Osteoblast (primary cell): ENCODE measurements at regions not wholly inside any gene's neighbourhood (a gene's known extent, or its start where the extent isn't known, plus 50 kb on each side); places are given as distances from the start of the nearest gene placed in this dataset.
A peak's percentile ranks its signal among the peaks of the same experiment; 100 is the strongest.

Experiments used
- DNase-seq: peaks from one replicate; pipeline ENCODE4 v3.0.0; 2011; ENCODE audit warnings: low spot score, mixed read lengths; ENCODE audit not compliant: insufficient read length; ENCODE audit errors: missing footprints
- H2AFZ ChIP-seq: 2 replicates; pipeline ENCODE4 v1.6.0; 2011; ENCODE audit warnings: mild to moderate bottlenecking, low read length
- H3K27ac ChIP-seq: 2 replicates; pipeline ENCODE4 v1.5.1; 2011; ENCODE audit warnings: mild to moderate bottlenecking, low read depth, low read length, moderate library complexity
- H3K27me3 ChIP-seq: 2 replicates; pipeline ENCODE4 v1.6.0; 2012; ENCODE audit warnings: mild to moderate bottlenecking, control low read depth, inconsistent platforms, low read length, moderate library complexity; ENCODE audit not compliant: insufficient read depth
- H3K36me3 ChIP-seq: 2 replicates; pipeline ENCODE4 v1.5.1; 2011; ENCODE audit warnings: mild to moderate bottlenecking, low read length, control low read depth, moderate library complexity; ENCODE audit not compliant: insufficient read depth
- H3K4me1 ChIP-seq: 2 replicates; pipeline ENCODE4 v1.5.1; 2011; ENCODE audit warnings: mild to moderate bottlenecking, low read length, control low read depth, moderate library complexity; ENCODE audit not compliant: insufficient read depth
- H3K4me2 ChIP-seq: 2 replicates; pipeline ENCODE4 v1.6.0; 2011; ENCODE audit warnings: mild to moderate bottlenecking, low read length; ENCODE audit not compliant: insufficient read depth
- H3K4me3 ChIP-seq: fragments of 200-600 bp; sonication (generic); 3 replicates; pipeline ENCODE4 v1.5.1; 2012; ENCODE audit warnings: mild to moderate bottlenecking, low read length, inconsistent platforms; ENCODE audit not compliant: insufficient read depth
- H3K79me2 ChIP-seq: 2 replicates; pipeline ENCODE4 v1.6.0; 2012; ENCODE audit warnings: mild to moderate bottlenecking, low read length, control low read depth, inconsistent platforms; ENCODE audit not compliant: insufficient read depth
- H3K9me3 ChIP-seq: 2 replicates; pipeline ENCODE4 v1.5.1; 2011; ENCODE audit warnings: low read depth, low read length, control low read depth
- H4K20me1 ChIP-seq: 2 replicates; pipeline ENCODE4 v1.6.0; 2012; ENCODE audit warnings: mild to moderate bottlenecking, low read length, control low read depth; ENCODE audit not compliant: insufficient read depth
- TF ChIP-seq, protein P1 (sequence below): IDR thresholded peaks from 2 replicates; pipeline ENCODE4 v1.5.1; 2011; ENCODE audit warnings: mild to moderate bottlenecking, low read depth, low read length, moderate library complexity; ENCODE audit errors: extremely low read depth

DNA sequence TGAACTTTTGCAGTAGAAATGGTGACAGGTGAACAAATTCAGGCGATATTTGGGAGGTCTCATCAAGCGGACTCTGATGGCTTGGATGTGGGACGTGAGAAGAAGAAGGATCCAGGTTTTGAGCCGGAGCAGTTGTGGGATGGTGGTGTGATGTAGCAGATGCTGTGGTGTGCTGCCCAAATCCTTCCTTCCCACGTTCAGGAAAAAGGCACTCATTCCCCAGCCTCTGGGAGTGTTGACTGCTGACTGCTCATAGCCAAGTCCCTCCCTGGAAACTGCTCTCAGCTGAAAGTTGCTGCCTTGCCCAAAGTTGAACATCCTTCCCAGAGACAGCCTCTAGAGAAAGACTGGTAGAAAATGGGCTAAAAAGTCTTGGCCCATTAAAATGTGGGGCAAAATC, 890.3 kb upstream of the ACVR2A start:
- no peaks in the 10 kb centered on the region for H4K20me1 ChIP-seq
- H3K27ac ChIP-seq: no peak overlapping the region
- no peaks in the 10 kb centered on the region for H3K9me3 ChIP-seq
- no peaks in the 10 kb centered on the region for H3K4me1 ChIP-seq
- H2AFZ ChIP-seq: no peak overlapping the region
- no peaks in the 10 kb centered on the region for H3K79me2 ChIP-seq
- no peak overlapping the region for H3K4me3 ChIP-seq
- H3K4me2 ChIP-seq: no peak overlapping the region
- TF ChIP-seq, protein P1, sequence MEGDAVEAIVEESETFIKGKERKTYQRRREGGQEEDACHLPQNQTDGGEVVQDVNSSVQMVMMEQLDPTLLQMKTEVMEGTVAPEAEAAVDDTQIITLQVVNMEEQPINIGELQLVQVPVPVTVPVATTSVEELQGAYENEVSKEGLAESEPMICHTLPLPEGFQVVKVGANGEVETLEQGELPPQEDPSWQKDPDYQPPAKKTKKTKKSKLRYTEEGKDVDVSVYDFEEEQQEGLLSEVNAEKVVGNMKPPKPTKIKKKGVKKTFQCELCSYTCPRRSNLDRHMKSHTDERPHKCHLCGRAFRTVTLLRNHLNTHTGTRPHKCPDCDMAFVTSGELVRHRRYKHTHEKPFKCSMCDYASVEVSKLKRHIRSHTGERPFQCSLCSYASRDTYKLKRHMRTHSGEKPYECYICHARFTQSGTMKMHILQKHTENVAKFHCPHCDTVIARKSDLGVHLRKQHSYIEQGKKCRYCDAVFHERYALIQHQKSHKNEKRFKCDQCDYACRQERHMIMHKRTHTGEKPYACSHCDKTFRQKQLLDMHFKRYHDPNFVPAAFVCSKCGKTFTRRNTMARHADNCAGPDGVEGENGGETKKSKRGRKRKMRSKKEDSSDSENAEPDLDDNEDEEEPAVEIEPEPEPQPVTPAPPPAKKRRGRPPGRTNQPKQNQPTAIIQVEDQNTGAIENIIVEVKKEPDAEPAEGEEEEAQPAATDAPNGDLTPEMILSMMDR: no peak
- H3K27me3 ChIP-seq: no peaks in the 10 kb centered on the region
- H3K36me3 ChIP-seq: no peaks in the 10 kb centered on the region
- DNase-seq: no peak

DNA sequence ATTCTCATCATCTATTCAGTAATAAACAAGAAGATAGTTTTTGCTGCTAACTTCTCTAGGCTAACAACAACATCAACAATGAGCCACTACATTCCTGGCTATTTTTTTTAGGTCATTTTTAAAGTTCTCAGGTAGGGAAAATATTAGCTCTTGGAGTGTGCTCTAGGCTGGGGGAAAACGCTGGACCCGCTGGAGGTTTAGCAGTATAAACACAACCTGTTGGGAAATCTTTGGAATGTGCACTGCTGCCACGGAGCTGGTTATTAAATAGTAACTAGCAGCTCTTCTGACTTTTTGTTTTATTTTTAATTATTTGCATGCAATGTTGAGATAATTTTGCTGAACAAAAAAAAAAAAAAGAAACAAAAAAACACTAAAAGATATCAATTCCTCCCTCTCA, 892.1 kb upstream of the ACVR2A start:
- no peaks in the 10 kb centered on the region for H3K36me3 ChIP-seq
- no peaks in the 10 kb centered on the region for H3K9me3 ChIP-seq
- no peak overlapping the region for H3K4me2 ChIP-seq
- H3K79me2 ChIP-seq: no peaks in the 10 kb centered on the region
- no peaks in the 10 kb centered on the region for H3K4me1 ChIP-seq
- TF ChIP-seq, protein P1: no peak
- H3K27ac ChIP-seq: no peak overlapping the region
- H4K20me1 ChIP-seq: no peaks in the 10 kb centered on the region
- no peak overlapping the region for H3K4me3 ChIP-seq
- DNase-seq: no peak
- no peak overlapping the region for H2AFZ ChIP-seq
- no peaks in the 10 kb centered on the region for H3K27me3 ChIP-seq

DNA sequence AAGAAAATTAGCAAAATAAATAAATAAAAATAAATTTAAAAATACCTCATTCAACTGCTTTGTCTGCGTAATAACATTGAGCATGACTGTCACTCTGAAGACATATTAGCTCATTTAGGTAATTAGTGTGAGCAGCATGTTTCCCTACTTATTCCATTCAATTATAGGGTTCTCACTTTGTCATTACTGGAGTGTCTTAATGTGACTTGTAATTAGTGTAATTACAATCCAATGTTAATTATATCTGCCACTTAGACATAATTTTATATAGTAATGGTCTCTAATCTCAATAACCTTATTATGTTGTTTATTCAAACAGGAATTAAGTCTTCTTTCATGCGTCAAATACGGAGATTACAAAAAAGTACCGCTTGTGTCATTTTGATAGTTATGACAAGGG, 893.9 kb upstream of the ACVR2A start:
- TF ChIP-seq, protein P1: no peak
- no peaks in the 10 kb centered on the region for H3K9me3 ChIP-seq
- no peak for DNase-seq
- H3K36me3 ChIP-seq: no peaks in the 10 kb centered on the region
- no peak overlapping the region for H3K4me2 ChIP-seq
- H2AFZ ChIP-seq: no peak overlapping the region
- no peak overlapping the region for H3K27ac ChIP-seq
- no peaks in the 10 kb centered on the region for H4K20me1 ChIP-seq
- no peaks in the 10 kb centered on the region for H3K27me3 ChIP-seq
- no peaks in the 10 kb centered on the region for H3K4me1 ChIP-seq
- no peak overlapping the region for H3K4me3 ChIP-seq
- H3K79me2 ChIP-seq: no peaks in the 10 kb centered on the region

DNA sequence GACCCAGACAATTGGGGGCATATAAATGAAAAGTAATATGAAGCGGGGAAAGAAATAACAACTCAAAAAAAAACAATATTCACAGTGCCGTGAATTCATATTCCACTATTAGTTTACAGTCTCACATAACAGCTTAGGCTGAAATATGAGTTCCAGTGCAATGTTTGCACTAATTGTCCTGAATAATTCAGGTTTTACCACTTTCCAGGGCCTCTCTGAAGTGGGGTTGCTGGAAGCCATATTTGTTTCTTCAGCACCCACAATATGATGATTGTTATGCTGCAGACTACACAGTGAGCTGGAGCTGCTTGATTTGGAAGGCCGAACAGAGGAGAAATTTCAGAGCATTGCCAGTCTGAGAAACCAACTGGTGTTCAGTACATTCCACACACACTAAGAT, 894.5 kb upstream of the ACVR2A start:
- H3K4me3 ChIP-seq: no peak overlapping the region
- DNase-seq: no peak
- no peak overlapping the region for H3K4me2 ChIP-seq
- H3K27ac ChIP-seq: no peak overlapping the region
- H3K36me3 ChIP-seq: no peaks in the 10 kb centered on the region
- TF ChIP-seq, protein P1: no peak
- H3K27me3 ChIP-seq: no peaks in the 10 kb centered on the region
- H3K4me1 ChIP-seq: no peaks in the 10 kb centered on the region
- no peaks in the 10 kb centered on the region for H3K9me3 ChIP-seq
- no peaks in the 10 kb centered on the region for H4K20me1 ChIP-seq
- H2AFZ ChIP-seq: peak overlapping the region; percentile 49
- H3K79me2 ChIP-seq: no peaks in the 10 kb centered on the region
